Left ventricle myocardium inferior (tissue), 1 donor: ENCODE measurements at regions not wholly inside any gene's neighbourhood (a gene's known extent, or its start where the extent isn't known, plus 50 kb on each side); places are given as distances from the start of the nearest gene placed in this dataset.

Experiments used
- DNase-seq: peaks from one replicate; pipeline ENCODE4 v3.0.0-alpha.2; 2020
- H3K27ac ChIP-seq: fragments of 200-600 bp; replicated peaks from 2 replicates; pipeline ENCODE4 v1.8.0; 2021
- H3K27me3 ChIP-seq: fragments of 200-600 bp; 2 replicates; pipeline ENCODE4 v1.8.0; 2021; ENCODE audit warnings: low read depth
- H3K36me3 ChIP-seq: fragments of 200-600 bp; 2 replicates; pipeline ENCODE4 v1.8.0; 2021
- H3K4me1 ChIP-seq: fragments of 200-600 bp; 2 replicates; pipeline ENCODE4 v1.8.0; 2021
- H3K4me3 ChIP-seq: fragments of 200-600 bp; 2 replicates; pipeline ENCODE4 v1.8.0; 2021; ENCODE audit warnings: mild to moderate bottlenecking, moderate library complexity
- H3K9me3 ChIP-seq: fragments of 200-600 bp; replicated peaks from 2 replicates; pipeline ENCODE4 v1.8.0; 2021
- intact Hi-C: fragments of 100-400 bp; cut with micrococcal nuclease; formaldehyde crosslinking; loops from one replicate; pipeline ENCODE4 v1.11.0; 2022
- TF ChIP-seq, protein P1 (sequence below): fragments of 200-600 bp; IDR thresholded peaks from 2 replicates; pipeline ENCODE4 v1.8.0; 2021; ENCODE audit warnings: antibody characterized with exemption, mild to moderate bottlenecking, borderline replicate concordance
- donor health status: DM: no; HTN: yes; CAD: no; lungs with severe emphysema.

DNA sequence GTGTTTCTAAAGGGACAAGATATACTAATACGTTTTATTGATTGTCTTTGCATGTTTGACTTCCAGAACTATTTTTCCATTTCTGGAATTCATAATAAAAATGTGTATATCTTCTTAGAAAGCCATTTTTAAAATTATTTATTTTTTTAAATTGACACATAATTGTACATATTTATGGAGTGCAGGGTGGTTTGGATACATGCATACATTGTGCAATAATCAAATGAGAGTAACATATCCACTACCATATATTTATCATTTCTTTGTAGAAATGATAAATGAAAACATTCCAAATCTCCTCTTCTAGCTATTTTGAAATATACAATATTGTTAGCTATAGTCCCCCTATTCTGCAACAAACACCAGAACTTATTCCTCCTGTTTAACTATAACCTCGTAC, 156.5 kb upstream of the ABI3BP start:
- Histone ChIP-seq H3K4me1 (peaks cover 5% of the 10 kb centered on the region), H3K4me3 (no peak overlapping the region), H3K27me3 (no peaks in the 10 kb centered on the region), H3K27ac (no peak overlapping the region), H3K36me3 (no peaks in the 10 kb centered on the region), H3K9me3 (no peaks in the 10 kb centered on the region)
- no peak for DNase-seq
- intact Hi-C loops: no loop called here
- TF ChIP-seq, protein P1, sequence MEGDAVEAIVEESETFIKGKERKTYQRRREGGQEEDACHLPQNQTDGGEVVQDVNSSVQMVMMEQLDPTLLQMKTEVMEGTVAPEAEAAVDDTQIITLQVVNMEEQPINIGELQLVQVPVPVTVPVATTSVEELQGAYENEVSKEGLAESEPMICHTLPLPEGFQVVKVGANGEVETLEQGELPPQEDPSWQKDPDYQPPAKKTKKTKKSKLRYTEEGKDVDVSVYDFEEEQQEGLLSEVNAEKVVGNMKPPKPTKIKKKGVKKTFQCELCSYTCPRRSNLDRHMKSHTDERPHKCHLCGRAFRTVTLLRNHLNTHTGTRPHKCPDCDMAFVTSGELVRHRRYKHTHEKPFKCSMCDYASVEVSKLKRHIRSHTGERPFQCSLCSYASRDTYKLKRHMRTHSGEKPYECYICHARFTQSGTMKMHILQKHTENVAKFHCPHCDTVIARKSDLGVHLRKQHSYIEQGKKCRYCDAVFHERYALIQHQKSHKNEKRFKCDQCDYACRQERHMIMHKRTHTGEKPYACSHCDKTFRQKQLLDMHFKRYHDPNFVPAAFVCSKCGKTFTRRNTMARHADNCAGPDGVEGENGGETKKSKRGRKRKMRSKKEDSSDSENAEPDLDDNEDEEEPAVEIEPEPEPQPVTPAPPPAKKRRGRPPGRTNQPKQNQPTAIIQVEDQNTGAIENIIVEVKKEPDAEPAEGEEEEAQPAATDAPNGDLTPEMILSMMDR: no peak

DNA sequence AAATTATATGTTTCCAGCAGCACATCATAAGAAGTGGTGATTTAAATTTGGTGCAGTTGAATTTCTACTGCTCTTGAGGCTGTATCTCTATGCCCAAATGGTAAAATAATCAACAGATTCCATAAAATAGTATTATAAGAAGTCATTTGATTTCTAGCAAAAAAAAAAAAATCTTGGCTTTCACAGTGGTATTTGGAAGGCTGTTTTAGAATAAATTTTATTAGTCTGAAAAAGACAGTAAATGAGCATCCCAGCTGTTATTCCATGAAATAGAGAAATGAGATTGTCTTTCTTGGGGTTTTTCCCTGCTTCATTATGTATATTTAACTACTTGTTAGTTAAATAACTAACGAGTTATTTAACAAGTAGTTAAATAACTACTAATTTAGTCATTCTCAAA, 156.0 kb upstream of the ABI3BP start:
- Histone ChIP-seq H3K27me3 (no peaks in the 10 kb centered on the region), H3K36me3 (no peaks in the 10 kb centered on the region), H3K4me3 (no peak overlapping the region), H3K4me1 (peaks cover 5% of the 10 kb centered on the region), H3K27ac (no peak overlapping the region), H3K9me3 (no peaks in the 10 kb centered on the region)
- TF ChIP-seq, protein P1: no peak
- intact Hi-C loops: no loop called here
- no peak for DNase-seq

DNA sequence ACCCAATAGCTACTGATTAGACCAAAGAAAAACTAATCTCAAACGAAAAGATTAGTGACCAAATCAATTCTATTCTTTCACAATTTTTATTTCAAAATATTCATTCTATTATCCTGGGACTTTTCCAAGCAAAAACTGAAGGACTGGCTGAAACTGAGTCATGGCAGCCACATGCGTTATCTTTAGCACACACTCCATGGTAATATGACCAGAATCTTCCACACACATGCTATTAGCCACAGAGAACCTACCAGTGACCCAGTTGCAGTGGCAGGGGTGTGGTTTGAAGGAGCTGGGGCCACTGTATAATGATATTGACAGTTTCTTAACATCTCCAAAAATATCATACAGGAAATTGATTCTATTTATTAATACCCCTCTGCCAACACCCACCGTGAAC, 154.8 kb upstream of the ABI3BP start:
- H3K4me1 ChIP-seq: peaks cover 5% of the 10 kb centered on the region
- intact Hi-C loops: no loop called here
- H3K4me3 ChIP-seq: no peak overlapping the region
- H3K27me3 ChIP-seq: no peaks in the 10 kb centered on the region
- no peak overlapping the region for H3K27ac ChIP-seq
- DNase-seq: no peak
- no peaks in the 10 kb centered on the region for H3K9me3 ChIP-seq
- TF ChIP-seq, protein P1: no peak
- H3K36me3 ChIP-seq: no peaks in the 10 kb centered on the region

DNA sequence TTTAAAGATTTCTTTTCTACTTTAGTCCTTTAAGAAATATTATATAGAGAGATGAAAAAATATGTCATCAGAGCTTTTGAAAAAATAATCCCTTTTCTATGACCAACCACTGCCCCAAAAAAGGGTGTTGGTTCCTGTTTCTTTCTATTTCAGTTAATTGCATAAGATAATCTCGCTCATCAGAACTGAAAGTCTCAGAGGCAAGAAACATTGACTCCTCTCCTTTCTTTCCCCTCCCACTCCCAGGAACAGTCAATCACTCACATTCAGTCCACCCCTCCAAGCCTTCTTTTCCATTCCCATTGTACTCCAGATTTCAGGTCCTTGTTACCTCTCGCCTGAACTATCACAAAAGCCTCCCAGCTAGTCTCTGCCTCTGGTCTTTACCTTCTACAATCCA, 153.7 kb upstream of the ABI3BP start:
- no peaks in the 10 kb centered on the region for H3K36me3 ChIP-seq
- H3K4me1 ChIP-seq: peaks cover 5% of the 10 kb centered on the region
- H3K27ac ChIP-seq: no peak overlapping the region
- TF ChIP-seq, protein P1: no peak
- no peak for DNase-seq
- H3K9me3 ChIP-seq: no peaks in the 10 kb centered on the region
- no peaks in the 10 kb centered on the region for H3K27me3 ChIP-seq
- H3K4me3 ChIP-seq: no peak overlapping the region
- intact Hi-C loops: no loop called here

DNA sequence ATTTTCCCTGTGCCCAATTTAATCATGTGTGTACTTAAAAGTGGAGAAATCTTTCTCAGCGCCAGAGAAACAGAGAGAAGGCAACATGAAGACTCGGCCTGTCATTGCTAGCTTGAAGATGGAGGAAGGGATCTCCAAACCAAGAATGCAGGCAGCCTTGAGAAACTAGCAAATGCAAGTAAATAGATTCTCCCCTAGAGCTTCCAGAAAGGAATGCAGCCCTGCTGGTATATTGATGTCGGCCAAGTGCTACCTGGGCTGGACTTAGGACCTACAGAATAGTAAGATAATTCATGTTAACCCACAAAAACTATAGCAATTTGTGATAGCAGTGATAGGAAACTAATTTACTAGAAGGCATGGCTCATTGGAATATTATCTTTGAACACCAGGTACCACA, 150.9 kb upstream of the ABI3BP start:
- Histone ChIP-seq H3K4me1 (no peaks in the 10 kb centered on the region), H3K27ac (no peak overlapping the region), H3K9me3 (no peaks in the 10 kb centered on the region), H3K4me3 (no peak overlapping the region), H3K36me3 (no peaks in the 10 kb centered on the region), H3K27me3 (no peaks in the 10 kb centered on the region)
- DNase-seq: no peak
- TF ChIP-seq, protein P1: no peak
- intact Hi-C loops: no loop called here

DNA sequence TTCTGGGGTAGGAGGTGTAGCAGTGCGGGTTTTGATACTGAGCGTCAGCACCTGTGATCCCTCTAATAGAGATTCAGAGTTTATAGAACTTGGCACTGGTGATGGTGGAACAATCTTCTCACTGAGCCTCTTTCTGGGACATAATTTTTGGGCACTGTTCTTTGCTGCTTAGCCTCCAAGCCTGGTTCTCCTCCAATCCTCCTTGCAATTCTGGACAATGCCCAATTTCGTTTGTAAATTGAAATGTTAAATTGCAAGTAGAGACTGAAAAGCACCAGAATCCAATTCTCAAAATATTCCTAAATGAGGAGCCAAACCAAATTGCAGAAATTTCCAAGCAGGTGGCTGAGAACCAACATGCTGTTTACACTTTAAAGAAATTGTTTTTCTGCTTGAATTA, 149.8 kb upstream of the ABI3BP start:
- no peaks in the 10 kb centered on the region for H3K4me1 ChIP-seq
- H3K27me3 ChIP-seq: no peaks in the 10 kb centered on the region
- H3K4me3 ChIP-seq: no peak overlapping the region
- intact Hi-C loops: no loop called here
- H3K36me3 ChIP-seq: no peaks in the 10 kb centered on the region
- TF ChIP-seq, protein P1: no peak
- no peak overlapping the region for H3K27ac ChIP-seq
- DNase-seq: no peak
- no peaks in the 10 kb centered on the region for H3K9me3 ChIP-seq
